ENCODE measurements at regions not wholly inside any gene's neighbourhood (a gene's known extent, or its start where the extent isn't known, plus 50 kb on each side); places are given as distances from the start of the nearest gene placed in this dataset.

GRCh38 chr2:139123795-139124194 is 343.6 kb upstream of the NXPH2 start:
- H3K4me3 Mint-ChIP-seq, result no peak overlapping the region

GRCh38 chr2:139122711-139123158 is 342.5 kb upstream of the NXPH2 start:
- H3K27ac Mint-ChIP-seq, result no peak overlapping the region
- H3K27me3 Mint-ChIP-seq, result no peaks in the 10 kb centered on the region
- no peak for TF ChIP-seq CTCF (conservative IDR thresholded peaks at IDR 0.05)
- no peak for DNase-seq (ENCODE audit: extremely low spot score, unreplicated experiment)
- no peaks in the 10 kb centered on the region for H3K9me3 Mint-ChIP-seq
- no peaks in the 10 kb centered on the region for H3K4me1 Mint-ChIP-seq (ENCODE audit: unreplicated experiment)
- no peaks in the 10 kb centered on the region for H3K36me3 Mint-ChIP-seq
- no peak overlapping the region for H3K4me3 Mint-ChIP-seq

More at GRCh38 chr2:139123795-139124194, 343.6 kb upstream of the NXPH2 start:
- TF ChIP-seq CTCF (conservative IDR thresholded peaks at IDR 0.05), result no peak
- Mint-ChIP-seq H3K9me3 (peaks cover 7% of the 10 kb centered on the region), H3K4me1 (ENCODE audit: unreplicated experiment) (no peaks in the 10 kb centered on the region), H3K27me3 (no peaks in the 10 kb centered on the region), H3K36me3 (no peaks in the 10 kb centered on the region), H3K27ac (no peak overlapping the region)
- DNase-seq (ENCODE audit: extremely low spot score, unreplicated experiment), result no peak

GRCh38 chr2:139099721-139100120 is 319.5 kb upstream of the NXPH2 start:
- no peak for TF ChIP-seq CTCF (conservative IDR thresholded peaks at IDR 0.05)
- DNase-seq (ENCODE audit: extremely low spot score, unreplicated experiment), result no peak
- no peak overlapping the region for H3K27ac Mint-ChIP-seq
- H3K36me3 Mint-ChIP-seq, result no peaks in the 10 kb centered on the region
- H3K4me1 Mint-ChIP-seq (ENCODE audit: unreplicated experiment), result no peaks in the 10 kb centered on the region
- no peaks in the 10 kb centered on the region for H3K27me3 Mint-ChIP-seq
- no peaks in the 10 kb centered on the region for H3K9me3 Mint-ChIP-seq
- no peak overlapping the region for H3K4me3 Mint-ChIP-seq

- H3K9me3 Mint-ChIP-seq, result no peaks in the 10 kb centered on the region
- no peaks in the 10 kb centered on the region for H3K36me3 Mint-ChIP-seq
- no peak for TF ChIP-seq CTCF (conservative IDR thresholded peaks at IDR 0.05)
- DNase-seq (ENCODE audit: extremely low spot score, unreplicated experiment), result no peak
- H3K4me3 Mint-ChIP-seq, result no peak overlapping the region
- no peaks in the 10 kb centered on the region for H3K27me3 Mint-ChIP-seq
- no peaks in the 10 kb centered on the region for H3K4me1 Mint-ChIP-seq (ENCODE audit: unreplicated experiment)
- no peak overlapping the region for H3K27ac Mint-ChIP-seq
These were observed 318.8 kb upstream of the NXPH2 start for GRCh38 chr2:139098961-139099360.

- no peaks in the 10 kb centered on the region for H3K4me1 Mint-ChIP-seq (ENCODE audit: unreplicated experiment)
- no peak for DNase-seq (ENCODE audit: extremely low spot score, unreplicated experiment)
- H3K4me3 Mint-ChIP-seq, result no peak overlapping the region
- no peaks in the 10 kb centered on the region for H3K36me3 Mint-ChIP-seq
- no peak overlapping the region for H3K27ac Mint-ChIP-seq
- TF ChIP-seq CTCF (conservative IDR thresholded peaks at IDR 0.05), result no peak
- no peaks in the 10 kb centered on the region for H3K9me3 Mint-ChIP-seq
- no peaks in the 10 kb centered on the region for H3K27me3 Mint-ChIP-seq
These were observed 302.9 kb upstream of the NXPH2 start for GRCh38 chr2:139083121-139083520.

- DNase-seq (ENCODE audit: extremely low spot score, unreplicated experiment), result no peak
- Mint-ChIP-seq H3K36me3 (no peaks in the 10 kb centered on the region), H3K4me1 (ENCODE audit: unreplicated experiment) (no peaks in the 10 kb centered on the region), H3K9me3 (no peaks in the 10 kb centered on the region), H3K27ac (no peak overlapping the region), H3K27me3 (no peaks in the 10 kb centered on the region), H3K4me3 (no peak overlapping the region)
- TF ChIP-seq CTCF (conservative IDR thresholded peaks at IDR 0.05), result no peak
These were observed 300.1 kb upstream of the NXPH2 start for GRCh38 chr2:139080244-139080643.

Data from type B pancreatic cell (in vitro differentiated cells).